Endothelial cell (in vitro differentiated cells): ENCODE measurements at regions not wholly inside any gene's neighbourhood (a gene's known extent, or its start where the extent isn't known, plus 50 kb on each side); places are given as distances from the start of the nearest gene placed in this dataset.

Experiments used
- DNase-seq: peaks from one replicate; pipeline ENCODE4 v3.0.0; 2021; ENCODE audit warnings: low spot score
- H3K27ac Mint-ChIP-seq: one replicate; pipeline ENCODE4 v1.8.0; 2021; ENCODE audit warnings: mixed read lengths, inconsistent platforms; ENCODE audit not compliant: unreplicated experiment
- H3K27me3 Mint-ChIP-seq: one replicate; pipeline ENCODE4 v1.8.0; 2021; ENCODE audit warnings: mild to moderate bottlenecking, moderate library complexity, mixed read lengths, inconsistent platforms; ENCODE audit not compliant: unreplicated experiment
- H3K36me3 Mint-ChIP-seq: one replicate; pipeline ENCODE4 v1.8.0; 2021; ENCODE audit warnings: mild to moderate bottlenecking, low read depth, mixed read lengths, inconsistent platforms; ENCODE audit not compliant: unreplicated experiment
- H3K4me1 Mint-ChIP-seq: one replicate; pipeline ENCODE4 v1.8.0; 2021; ENCODE audit warnings: mild to moderate bottlenecking, mixed read lengths, inconsistent platforms; ENCODE audit not compliant: unreplicated experiment
- H3K4me3 Mint-ChIP-seq: one replicate; pipeline ENCODE4 v1.8.0; 2021; ENCODE audit warnings: mild to moderate bottlenecking, mixed read lengths, inconsistent platforms; ENCODE audit not compliant: unreplicated experiment
- H3K9me3 Mint-ChIP-seq: one replicate; pipeline ENCODE4 v1.8.0; 2021; ENCODE audit warnings: mixed read lengths, inconsistent platforms; ENCODE audit not compliant: unreplicated experiment
- CTCF ChIP-seq: fragments of 200-600 bp; sonication (generic); IDR thresholded peaks from one replicate; pipeline ENCODE4 v1.5.0; 2021; ENCODE audit warnings: antibody characterized with exemption; ENCODE audit not compliant: unreplicated experiment

DNA sequence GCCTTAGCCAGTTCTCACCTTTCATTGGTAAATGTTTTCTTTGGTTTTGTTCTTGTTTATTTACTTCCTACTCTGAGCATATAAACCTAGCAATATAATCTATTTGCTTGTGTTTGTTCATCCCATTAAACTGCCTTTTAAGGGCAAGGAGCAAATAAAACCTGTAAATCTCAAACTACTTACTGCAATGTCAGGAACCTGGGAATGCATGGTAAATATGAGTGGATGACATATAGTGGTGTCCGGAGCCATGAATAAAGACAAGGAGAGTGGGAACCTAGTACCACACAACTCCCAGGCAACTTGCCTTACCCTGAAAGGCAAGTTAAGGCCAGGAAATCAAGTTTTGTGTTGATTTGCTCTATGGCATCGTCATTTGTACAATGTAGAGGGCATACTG is 1133.7 kb upstream of the NCAM2 start:
- no peak for TF ChIP-seq CTCF
- no peak for DNase-seq
- Mint-ChIP-seq H3K4me1 (no peaks in the 10 kb centered on the region), H3K27ac (no peak overlapping the region), H3K27me3 (no peaks in the 10 kb centered on the region), H3K36me3 (no peaks in the 10 kb centered on the region), H3K4me3 (no peak overlapping the region), H3K9me3 (no peaks in the 10 kb centered on the region)

DNA sequence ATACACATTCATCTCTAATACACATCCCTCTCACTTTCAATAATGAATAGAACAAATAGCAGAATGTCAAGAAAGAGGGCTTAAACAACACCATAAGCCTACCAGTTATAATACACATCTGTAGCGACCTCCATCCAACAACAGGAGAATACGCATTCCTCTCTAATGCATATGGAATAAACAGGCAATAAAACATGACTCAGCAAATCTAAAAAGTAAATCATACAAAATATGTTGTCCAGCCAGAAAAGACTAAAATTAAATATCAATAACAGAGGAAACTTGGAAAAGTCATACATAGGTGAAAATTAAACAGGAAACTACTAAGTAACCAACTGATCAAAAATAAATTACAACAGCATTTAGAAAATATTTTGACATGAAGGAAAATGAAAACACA is 1127.5 kb upstream of the NCAM2 start:
- no peaks in the 10 kb centered on the region for H3K36me3 Mint-ChIP-seq
- H3K27ac Mint-ChIP-seq: no peak overlapping the region
- H3K27me3 Mint-ChIP-seq: no peaks in the 10 kb centered on the region
- TF ChIP-seq CTCF: no peak
- H3K4me3 Mint-ChIP-seq: no peak overlapping the region
- H3K4me1 Mint-ChIP-seq: no peaks in the 10 kb centered on the region
- no peaks in the 10 kb centered on the region for H3K9me3 Mint-ChIP-seq
- DNase-seq: no peak

DNA sequence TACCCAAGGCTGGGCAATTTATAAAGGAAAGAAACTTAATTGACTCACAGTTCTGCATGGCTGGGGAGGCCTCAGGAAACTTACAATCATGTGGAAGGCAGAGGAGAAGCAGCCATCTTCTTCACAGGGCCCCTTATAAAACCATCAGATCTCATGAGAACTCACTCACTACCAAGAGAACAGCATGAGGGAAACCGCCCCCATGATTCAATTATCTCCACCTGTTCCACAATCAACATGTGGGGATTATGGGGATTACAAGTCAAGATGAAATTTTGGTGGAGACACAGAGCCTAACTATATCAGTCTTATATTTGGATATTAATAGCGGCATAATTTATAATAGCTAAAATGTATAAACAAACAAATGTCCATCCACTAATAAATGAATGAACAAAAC is 1123.7 kb upstream of the NCAM2 start:
- Mint-ChIP-seq H3K27me3 (no peaks in the 10 kb centered on the region), H3K9me3 (no peaks in the 10 kb centered on the region), H3K4me1 (no peaks in the 10 kb centered on the region), H3K36me3 (no peaks in the 10 kb centered on the region), H3K4me3 (no peak overlapping the region), H3K27ac (no peak overlapping the region)
- TF ChIP-seq CTCF: no peak
- no peak for DNase-seq

- no peak for DNase-seq
- Mint-ChIP-seq H3K4me1 (no peaks in the 10 kb centered on the region), H3K4me3 (no peak overlapping the region), H3K27me3 (no peaks in the 10 kb centered on the region), H3K27ac (no peak overlapping the region), H3K36me3 (no peaks in the 10 kb centered on the region), H3K9me3 (no peaks in the 10 kb centered on the region)
- TF ChIP-seq CTCF: no peak
Observed at GRCh38 chr21:19878133-19878532, 1120.1 kb upstream of the NCAM2 start.

GRCh38 chr21:19899645-19900044 is 1098.6 kb upstream of the NCAM2 start:
- no peak for TF ChIP-seq CTCF

More at GRCh38 chr21:19899645-19900044, 1098.6 kb upstream of the NCAM2 start:
- Mint-ChIP-seq H3K9me3 (no peaks in the 10 kb centered on the region), H3K27ac (no peak overlapping the region), H3K36me3 (no peaks in the 10 kb centered on the region), H3K4me3 (no peak overlapping the region), H3K4me1 (no peaks in the 10 kb centered on the region), H3K27me3 (peaks cover 5% of the 10 kb centered on the region)
- no peak for DNase-seq
